HL-60 (cell line): ENCODE measurements at regions not wholly inside any gene's neighbourhood (a gene's known extent, or its start where the extent isn't known, plus 50 kb on each side); places are given as distances from the start of the nearest gene placed in this dataset.

Experiments
- DNase-seq, 2 experiments: peaks; one replicate each; pipeline ENCODE4 v3.0.0-alpha.2; 2010 to 2020; ENCODE audit warnings: low read depth in 1 of 2, low spot score in 1 of 2
- H3K27ac ChIP-seq: fragments of 250-450 bp; sonication (Bioruptor Pico); replicated peaks from 2 replicates; pipeline ENCODE4 v1.5.1; 2020; ENCODE audit warnings: mild to moderate bottlenecking, moderate library complexity
- H3K27me3 ChIP-seq: fragments of 250-450 bp; sonication (Bioruptor Pico); 2 replicates; pipeline ENCODE4 v1.5.1; 2021; ENCODE audit warnings: mild to moderate bottlenecking, moderate library complexity; ENCODE audit not compliant: insufficient read depth, poor library complexity, severe bottlenecking
- H3K4me3 ChIP-seq: replicated peaks from 2 replicates; pipeline ENCODE4 v1.5.1; 2011; ENCODE audit warnings: mild to moderate bottlenecking, control low read depth, low read length; ENCODE audit not compliant: insufficient read depth
- GABPA ChIP-seq: IDR thresholded peaks from 2 replicates; pipeline ENCODE4 v1.6.1; 2012; ENCODE audit warnings: low read depth
- POLR2AphosphoS5 ChIP-seq: IDR thresholded peaks from 2 replicates; pipeline ENCODE4 v1.6.1; 2012; ENCODE audit warnings: low read depth
- SPI1 ChIP-seq: IDR thresholded peaks from 2 replicates; pipeline ENCODE4 v1.6.1; 2012; ENCODE audit warnings: low read depth, mild to moderate bottlenecking, borderline replicate concordance
- TF ChIP-seq, protein P1 (sequence below): IDR thresholded peaks from one replicate; pipeline ENCODE4 v1.5.1; 2011; ENCODE audit warnings: low read length, control low read depth, inconsistent platforms; ENCODE audit not compliant: insufficient read depth
- TF ChIP-seq, protein P2 (sequence below): IDR thresholded peaks from 2 replicates; pipeline ENCODE4 v1.6.1; 2012; ENCODE audit warnings: low read depth; ENCODE audit not compliant: insufficient replicate concordance

GRCh38 chr10:83553366-83553765 lies 585.9 kb upstream of the GHITM start:
- no peak overlapping the region for H3K27ac ChIP-seq
- H3K4me3 ChIP-seq, result no peak overlapping the region
- DNase-seq, result no peak
- H3K27me3 ChIP-seq, result no peaks in the 10 kb centered on the region
- TF ChIP-seq, protein P1, sequence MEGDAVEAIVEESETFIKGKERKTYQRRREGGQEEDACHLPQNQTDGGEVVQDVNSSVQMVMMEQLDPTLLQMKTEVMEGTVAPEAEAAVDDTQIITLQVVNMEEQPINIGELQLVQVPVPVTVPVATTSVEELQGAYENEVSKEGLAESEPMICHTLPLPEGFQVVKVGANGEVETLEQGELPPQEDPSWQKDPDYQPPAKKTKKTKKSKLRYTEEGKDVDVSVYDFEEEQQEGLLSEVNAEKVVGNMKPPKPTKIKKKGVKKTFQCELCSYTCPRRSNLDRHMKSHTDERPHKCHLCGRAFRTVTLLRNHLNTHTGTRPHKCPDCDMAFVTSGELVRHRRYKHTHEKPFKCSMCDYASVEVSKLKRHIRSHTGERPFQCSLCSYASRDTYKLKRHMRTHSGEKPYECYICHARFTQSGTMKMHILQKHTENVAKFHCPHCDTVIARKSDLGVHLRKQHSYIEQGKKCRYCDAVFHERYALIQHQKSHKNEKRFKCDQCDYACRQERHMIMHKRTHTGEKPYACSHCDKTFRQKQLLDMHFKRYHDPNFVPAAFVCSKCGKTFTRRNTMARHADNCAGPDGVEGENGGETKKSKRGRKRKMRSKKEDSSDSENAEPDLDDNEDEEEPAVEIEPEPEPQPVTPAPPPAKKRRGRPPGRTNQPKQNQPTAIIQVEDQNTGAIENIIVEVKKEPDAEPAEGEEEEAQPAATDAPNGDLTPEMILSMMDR, result no peak
- TF ChIP-seq GABPA (no peak), POLR2AphosphoS5 (no peak), SPI1 (no peak)
- TF ChIP-seq, protein P2, sequence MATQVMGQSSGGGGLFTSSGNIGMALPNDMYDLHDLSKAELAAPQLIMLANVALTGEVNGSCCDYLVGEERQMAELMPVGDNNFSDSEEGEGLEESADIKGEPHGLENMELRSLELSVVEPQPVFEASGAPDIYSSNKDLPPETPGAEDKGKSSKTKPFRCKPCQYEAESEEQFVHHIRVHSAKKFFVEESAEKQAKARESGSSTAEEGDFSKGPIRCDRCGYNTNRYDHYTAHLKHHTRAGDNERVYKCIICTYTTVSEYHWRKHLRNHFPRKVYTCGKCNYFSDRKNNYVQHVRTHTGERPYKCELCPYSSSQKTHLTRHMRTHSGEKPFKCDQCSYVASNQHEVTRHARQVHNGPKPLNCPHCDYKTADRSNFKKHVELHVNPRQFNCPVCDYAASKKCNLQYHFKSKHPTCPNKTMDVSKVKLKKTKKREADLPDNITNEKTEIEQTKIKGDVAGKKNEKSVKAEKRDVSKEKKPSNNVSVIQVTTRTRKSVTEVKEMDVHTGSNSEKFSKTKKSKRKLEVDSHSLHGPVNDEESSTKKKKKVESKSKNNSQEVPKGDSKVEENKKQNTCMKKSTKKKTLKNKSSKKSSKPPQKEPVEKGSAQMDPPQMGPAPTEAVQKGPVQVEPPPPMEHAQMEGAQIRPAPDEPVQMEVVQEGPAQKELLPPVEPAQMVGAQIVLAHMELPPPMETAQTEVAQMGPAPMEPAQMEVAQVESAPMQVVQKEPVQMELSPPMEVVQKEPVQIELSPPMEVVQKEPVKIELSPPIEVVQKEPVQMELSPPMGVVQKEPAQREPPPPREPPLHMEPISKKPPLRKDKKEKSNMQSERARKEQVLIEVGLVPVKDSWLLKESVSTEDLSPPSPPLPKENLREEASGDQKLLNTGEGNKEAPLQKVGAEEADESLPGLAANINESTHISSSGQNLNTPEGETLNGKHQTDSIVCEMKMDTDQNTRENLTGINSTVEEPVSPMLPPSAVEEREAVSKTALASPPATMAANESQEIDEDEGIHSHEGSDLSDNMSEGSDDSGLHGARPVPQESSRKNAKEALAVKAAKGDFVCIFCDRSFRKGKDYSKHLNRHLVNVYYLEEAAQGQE, result no peak

DNA sequence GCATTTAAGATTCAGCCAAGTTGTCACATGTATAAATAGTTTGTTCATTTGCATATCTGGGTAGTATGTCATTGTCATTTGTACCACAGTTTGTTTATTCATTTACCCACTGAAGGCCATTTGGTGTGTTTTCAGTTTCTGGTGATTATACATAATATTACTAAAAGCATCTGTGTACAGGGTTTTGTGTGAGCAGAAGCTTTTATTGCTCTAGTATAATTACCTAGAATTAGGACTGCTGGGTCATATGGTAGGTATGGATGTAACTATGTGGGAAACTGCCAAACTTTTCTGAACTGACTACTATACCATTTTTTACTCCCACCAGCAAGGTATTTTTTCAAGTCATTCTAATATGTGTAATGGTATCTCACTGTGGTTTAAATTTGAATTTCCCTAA lies 584.0 kb upstream of the GHITM start:
- DNase-seq, result no peak

DNA sequence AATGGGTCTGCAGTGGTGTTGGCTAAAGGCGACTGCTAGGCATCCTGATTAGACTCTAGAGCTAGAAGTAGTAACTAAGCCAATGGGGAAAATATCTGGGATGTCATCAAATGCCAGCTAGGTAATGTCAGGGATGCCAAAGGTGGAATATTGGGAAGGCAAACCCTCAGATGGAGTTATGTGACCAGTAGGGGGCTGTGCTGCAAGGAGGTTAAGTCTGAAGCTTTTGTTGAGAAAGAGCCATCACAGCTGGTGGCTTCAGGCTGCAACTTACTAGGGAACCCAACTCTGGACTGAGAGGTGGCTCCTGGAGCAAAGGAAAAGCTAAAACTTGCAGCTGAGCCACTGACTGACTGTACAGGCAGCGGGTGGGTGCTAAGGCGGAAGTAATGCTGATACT lies 576.9 kb upstream of the GHITM start:
- DNase-seq, result no peak
- H3K27me3 ChIP-seq, result no peaks in the 10 kb centered on the region
- TF ChIP-seq, protein P2, result no peak
- TF ChIP-seq, protein P1, result no peak
- TF ChIP-seq POLR2AphosphoS5, result no peak
- no peak for TF ChIP-seq SPI1
- TF ChIP-seq GABPA, result no peak
- H3K27ac ChIP-seq, result no peak overlapping the region
- no peak overlapping the region for H3K4me3 ChIP-seq

More for the DNA sequence above, 584.0 kb upstream of the GHITM start:
- TF ChIP-seq, protein P2, result no peak
- no peak for TF ChIP-seq POLR2AphosphoS5
- TF ChIP-seq, protein P1, result no peak
- TF ChIP-seq GABPA, result no peak
- TF ChIP-seq SPI1, result no peak
- no peak overlapping the region for H3K27ac ChIP-seq
- no peak overlapping the region for H3K4me3 ChIP-seq
- H3K27me3 ChIP-seq, result no peaks in the 10 kb centered on the region
